NCI-H187 (cell line): ENCODE measurements at regions not wholly inside any gene's neighbourhood (a gene's known extent, or its start where the extent isn't known, plus 50 kb on each side); places are given as distances from the start of the nearest gene placed in this dataset.

Source experiments
- DNase-seq, 2 experiments: peaks; one replicate each; lab custom pipeline; 2025; lab: John Stamatoyannopoulos, UW

- no peak for DNase-seq
Measured at GRCh38 chr16:52052818-52053217, 494.1 kb downstream of the TOX3 start.

GRCh38 chr16:52051414-52052172, 495.4 kb downstream of the TOX3 start:
- DNase-seq = no peak

DNA sequence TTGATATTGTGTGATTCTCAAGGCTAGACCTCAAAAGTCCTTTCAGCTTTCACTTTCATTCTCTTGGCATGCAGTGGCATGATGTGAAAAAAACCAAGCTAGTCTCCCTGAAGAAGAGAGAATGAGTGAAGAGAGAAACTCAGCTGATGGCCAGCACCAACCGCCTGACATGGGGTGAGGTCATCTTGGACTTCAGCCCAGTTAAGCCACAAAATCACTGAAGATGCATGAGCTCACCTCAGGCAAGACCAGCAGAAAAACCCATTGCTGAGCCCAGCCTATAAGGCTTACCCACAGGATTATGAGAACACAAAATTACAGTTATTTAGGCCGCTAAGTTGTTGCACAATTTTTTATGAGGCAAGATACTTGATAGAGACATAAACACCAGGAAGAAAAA, 496.5 kb downstream of the TOX3 start:
- DNase-seq = no peak

GRCh38 chr16:52035436-52035835, 511.5 kb downstream of the TOX3 start:
- no peak for DNase-seq

GRCh38 chr16:52034830-52035229, 512.1 kb downstream of the TOX3 start:
- DNase-seq = no peak

DNA sequence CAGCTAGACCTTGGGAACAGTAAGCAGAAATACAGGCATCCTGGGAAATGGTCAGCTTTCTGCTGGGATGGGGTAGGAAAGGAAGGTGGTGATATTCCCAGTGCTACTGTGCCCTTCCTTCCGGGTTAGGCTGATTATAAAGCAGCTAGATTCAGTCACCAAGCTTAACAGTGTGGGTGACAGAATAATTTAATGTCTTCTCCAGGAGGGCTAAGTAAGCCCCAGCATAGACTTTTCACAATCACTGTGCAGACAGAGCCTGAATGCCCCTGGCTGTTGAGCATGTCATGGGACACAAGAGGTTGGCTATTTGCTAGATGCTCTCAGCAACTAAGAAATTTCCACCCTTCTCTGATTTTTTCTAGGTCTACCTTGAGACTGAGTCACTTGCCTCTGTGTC, 513.0 kb downstream of the TOX3 start:
- no peak for DNase-seq

DNA sequence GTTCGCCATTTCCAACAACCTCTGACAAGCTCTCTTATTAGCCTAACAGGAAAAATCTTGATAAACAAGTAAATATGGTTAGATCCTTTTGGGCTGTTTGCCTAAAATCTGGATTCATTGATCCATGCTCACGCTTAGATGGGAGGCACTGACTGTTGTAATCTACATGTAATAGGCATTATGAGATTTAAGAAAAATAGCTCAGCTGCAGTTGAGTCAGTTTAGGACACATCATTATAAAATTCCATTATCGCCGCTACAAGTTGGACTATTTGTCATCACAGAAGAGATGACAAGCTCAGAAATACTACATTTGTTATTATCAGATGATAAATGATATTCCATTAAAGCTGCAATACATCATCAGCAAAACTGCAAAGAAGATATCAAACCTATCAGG, 524.0 kb downstream of the TOX3 start:
- no peak for DNase-seq

DNA sequence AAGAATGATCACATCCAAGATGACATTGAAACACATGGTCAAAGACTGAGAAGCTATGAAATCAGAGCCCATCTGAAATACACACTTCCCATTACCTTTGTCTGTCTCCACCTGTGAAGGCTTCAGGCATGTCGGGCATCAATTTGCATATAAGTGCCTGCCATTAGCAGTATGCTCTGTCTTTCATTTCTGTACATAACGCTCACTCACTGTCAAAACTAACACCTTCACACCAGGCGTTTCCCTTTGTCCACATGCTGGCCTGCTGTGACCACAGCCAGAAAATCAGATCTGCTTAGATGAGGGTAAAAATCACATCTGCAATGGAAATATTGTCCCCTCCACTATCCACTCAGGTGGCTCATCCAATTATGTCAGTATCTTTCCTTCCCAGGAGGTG, 524.8 kb downstream of the TOX3 start:
- DNase-seq = no peak

GRCh38 chr16:52016387-52016786, 530.6 kb downstream of the TOX3 start:
- DNase-seq = no peak

DNA sequence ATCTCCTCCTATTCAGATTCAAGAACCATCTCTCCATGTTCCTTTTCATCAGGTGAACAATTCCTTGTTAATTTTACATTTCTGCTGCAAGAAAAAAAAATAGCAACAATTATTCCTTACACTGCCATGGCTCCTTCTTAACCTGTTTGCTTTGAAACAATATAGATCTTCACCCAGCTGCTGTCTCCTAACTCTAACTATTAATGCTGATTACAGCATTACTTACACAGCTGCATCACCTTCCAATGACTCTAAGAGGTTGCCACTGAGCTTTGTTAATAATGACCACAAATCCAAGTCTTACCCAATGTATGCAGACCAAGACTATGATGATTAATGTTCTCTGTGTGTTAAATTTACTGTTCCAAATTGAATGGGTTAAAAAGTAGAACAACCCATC, 541.4 kb downstream of the TOX3 start:
- no peak for DNase-seq

- no peak for DNase-seq
Measured at GRCh38 chr16:52004343-52004742, 542.6 kb downstream of the TOX3 start.

GRCh38 chr16:52002026-52002425, 544.9 kb downstream of the TOX3 start:
- no peak for DNase-seq

DNA sequence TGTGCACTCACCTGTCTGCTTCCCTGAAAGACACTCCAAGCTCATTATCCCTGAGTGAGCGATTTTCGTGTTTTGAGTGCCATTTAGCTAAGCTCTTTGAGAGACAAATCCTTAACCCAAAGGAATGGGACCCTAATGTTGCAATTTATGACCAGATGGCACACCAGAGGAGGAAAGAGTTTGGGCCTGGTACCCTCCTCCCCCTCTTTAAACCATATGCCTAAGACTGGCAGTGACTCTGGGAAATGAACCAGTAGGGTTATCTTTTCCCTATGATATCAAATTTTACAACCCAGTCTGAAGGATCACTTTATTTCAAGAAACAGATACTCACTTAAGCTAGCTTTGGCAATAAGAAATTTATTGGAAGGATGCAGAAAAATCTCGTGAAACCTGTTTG, 550.4 kb downstream of the TOX3 start:
- peak; percentile 25 to 29 for DNase-seq

DNA sequence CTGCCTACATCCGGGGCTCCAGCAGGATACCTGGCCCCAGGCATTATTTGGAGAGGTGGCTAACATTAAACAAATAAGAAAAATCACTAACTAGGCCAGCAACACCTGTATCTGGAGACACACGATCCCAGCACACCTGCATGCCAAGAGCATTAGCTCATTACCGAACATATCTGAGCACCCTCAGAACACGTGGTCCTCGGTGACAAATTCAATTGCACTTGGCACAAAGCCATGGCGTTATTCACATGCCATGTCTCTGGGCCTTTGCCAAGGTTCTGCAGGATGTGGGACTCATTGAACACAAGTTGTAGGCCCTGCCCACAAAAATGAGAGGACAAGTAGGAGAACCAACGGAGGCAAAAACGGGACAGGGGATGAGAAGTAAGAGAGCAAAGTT, 552.3 kb downstream of the TOX3 start:
- peak; percentile 52 to 74 for DNase-seq

GRCh38 chr16:51989637-51990230, 557.2 kb downstream of the TOX3 start:
- DNase-seq = no peak

GRCh38 chr16:51988977-51989376, 558.0 kb downstream of the TOX3 start:
- no peak for DNase-seq

DNA sequence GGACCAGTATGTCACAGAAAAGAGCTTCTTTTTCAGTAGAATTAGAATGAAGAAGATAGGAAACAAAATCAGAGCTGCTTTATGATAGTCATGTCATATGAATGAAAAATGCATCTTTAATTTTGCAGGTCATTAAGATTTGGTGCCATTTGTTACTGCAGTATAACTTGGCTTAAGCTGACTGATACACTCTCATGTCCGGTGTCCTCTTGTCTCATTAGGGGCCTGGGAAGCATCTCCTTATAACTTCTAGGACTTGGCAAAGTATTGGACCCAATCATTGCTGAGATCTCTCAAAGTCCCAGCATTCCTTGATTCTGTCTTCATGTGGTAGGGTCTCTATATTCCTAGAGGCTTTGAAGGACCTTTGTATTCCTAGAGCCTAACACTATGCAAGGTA, 559.4 kb downstream of the TOX3 start:
- no peak for DNase-seq

GRCh38 chr16:51986717-51987116, 560.2 kb downstream of the TOX3 start:
- no peak for DNase-seq

GRCh38 chr16:51986301-51986700, 560.6 kb downstream of the TOX3 start:
- no peak for DNase-seq

DNA sequence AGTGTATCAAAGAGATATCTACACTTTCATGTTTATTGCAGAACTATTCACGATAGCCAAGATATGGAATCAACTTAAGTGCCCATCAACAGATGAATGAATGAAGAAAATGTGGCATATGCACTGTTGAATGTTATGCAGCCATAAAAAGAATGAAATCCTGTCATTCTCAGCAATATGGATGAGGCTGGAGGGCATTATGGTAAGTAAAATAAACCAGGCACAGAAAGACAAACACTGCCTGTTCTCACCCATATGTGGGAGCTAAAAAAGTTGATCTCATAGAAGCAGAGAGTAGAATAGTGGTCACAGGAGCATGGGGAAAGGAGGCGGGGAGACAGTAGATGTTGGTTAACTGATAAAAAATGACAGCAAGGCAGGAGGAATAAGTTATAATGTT, 561.8 kb downstream of the TOX3 start:
- DNase-seq = no peak

GRCh38 chr16:51984395-51984794, 562.5 kb downstream of the TOX3 start:
- no peak for DNase-seq

DNA sequence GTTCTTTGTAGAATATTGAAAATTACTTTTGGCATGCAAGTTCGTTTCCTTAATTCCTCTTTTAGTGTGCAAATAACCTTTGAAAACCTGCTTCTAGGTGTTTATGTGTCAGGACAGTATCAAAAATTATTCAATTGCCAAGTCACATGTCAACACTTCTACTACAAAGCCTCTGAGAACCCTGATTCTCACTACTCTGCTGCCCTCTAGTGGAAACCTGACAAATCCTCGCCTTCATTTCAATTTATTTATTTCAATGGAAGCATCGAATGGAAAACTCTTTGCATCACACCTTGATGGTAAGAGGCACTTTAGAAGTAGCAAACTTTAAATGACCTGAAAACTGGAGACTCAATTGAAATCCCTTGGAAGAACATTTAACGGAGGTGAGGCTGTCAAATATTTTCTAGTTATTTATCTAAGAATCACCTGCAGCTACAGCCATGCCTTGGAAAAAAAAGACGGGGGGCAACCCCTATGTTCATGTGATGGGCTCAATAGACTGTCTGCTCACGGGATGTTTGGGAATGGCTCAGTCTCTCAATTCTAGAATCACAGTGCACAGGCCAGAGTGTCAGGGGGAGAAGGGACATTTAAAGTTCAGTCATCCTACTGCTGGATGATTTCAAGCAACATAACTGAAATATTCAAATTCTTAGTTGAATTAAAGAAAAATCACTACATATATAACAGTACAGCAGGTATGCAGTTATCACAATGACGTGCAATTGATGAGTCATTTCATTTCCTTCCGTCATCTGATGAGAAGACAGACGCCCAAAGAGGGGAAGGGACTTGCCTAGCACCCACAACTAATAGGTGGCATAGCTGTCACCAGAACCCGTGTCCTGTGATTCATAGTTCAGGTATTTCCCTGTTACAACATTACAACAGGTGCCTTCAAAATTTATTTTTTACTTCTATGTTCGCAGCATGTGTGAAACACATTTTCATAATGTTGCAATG, 563.9 kb downstream of the TOX3 start:
- no peak for DNase-seq

DNA sequence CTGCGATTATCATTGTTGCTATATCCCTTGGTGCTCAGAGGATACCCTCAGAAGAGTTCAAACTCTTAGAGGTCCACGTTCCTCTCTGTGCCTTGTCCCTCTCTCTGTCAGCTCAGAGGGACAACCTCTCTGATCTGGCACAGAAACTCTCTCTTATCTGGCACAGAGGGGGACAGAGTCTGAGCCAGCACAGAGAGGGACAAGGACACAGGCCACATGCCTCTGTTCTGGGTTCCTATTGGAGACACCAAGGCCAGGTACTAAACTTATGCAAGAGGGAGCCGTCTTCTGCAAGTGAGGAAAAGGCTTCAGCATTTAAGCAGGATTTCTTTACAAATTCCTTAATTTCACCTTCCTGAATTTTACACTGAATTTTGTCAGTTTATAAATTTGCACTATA, 565.2 kb downstream of the TOX3 start:
- no peak for DNase-seq
